ENCODE measurements at regions not wholly inside any gene's neighbourhood (a gene's known extent, or its start where the extent isn't known, plus 50 kb on each side); places are given as distances from the start of the nearest gene placed in this dataset.
A peak's percentile ranks its signal among the peaks of the same experiment; 100 is the strongest.
"Not testable (repeated sequence)": the region's sequence is repeated elsewhere in the genome, so short reads cannot be mapped to it uniquely, and the experiment has no call there.

DNA sequence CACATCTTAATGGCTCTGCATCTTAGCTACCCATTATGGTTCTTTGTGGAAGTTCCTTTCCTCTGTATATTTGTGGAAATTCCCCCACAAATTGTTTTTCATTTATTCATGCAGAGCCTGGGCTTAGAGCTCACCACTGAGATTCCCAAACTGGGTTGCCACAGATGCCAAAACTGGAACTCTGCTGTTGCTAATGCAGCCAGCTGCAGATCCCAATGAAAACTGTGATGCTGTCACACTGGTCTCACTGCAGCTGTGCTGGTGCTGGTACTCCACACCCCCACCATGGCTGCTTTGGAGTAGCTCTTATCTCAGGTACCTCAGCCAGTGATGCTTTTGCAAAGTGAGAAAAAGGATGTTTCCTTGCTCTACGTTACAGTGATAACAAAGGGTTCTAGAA, 87.7 kb downstream of the DCK start:
- no peak for DNase-seq (ENCODE audit: low spot score)

DNA sequence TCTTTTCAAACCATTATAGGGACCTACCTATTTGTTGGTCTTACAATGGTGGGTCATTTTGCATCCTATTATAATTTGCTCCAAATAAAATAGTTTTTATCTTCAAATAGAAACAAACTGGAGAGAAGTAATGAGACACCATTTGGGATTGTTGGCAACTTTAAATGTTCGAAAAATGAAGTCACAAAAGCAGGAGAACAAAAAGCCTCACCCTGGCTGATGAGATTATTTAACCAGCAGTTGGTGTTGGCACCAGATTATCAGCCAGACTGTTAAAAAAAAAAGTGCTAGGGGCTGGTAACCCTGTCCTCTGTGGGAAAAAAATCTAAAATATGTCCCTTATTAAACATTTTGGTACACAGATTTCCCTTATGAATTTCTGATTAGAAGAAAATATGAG, 100.3 kb downstream of the DCK start:
- no peak for DNase-seq (ENCODE audit: low spot score)

DNA sequence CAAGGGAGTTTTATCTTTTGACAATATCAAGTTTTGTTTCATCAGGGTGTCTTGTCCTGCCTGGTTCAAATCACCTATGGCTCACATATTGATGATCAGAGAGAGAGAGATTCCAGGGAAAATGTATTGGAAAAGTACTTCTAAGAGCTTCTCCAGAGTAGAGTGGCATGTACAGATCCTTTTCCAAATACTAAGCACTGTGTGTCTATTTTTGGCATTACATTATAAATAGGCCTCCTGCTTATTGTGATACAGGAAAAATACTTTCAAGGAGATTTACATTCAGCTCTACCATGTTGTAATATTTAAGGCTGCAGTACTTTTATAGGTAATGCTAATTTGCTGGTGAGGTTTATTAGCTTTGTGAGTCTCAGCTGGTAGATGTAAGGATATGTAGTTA, 100.8 kb downstream of the DCK start:
- DNase-seq (ENCODE audit: low spot score): no peak

DNA sequence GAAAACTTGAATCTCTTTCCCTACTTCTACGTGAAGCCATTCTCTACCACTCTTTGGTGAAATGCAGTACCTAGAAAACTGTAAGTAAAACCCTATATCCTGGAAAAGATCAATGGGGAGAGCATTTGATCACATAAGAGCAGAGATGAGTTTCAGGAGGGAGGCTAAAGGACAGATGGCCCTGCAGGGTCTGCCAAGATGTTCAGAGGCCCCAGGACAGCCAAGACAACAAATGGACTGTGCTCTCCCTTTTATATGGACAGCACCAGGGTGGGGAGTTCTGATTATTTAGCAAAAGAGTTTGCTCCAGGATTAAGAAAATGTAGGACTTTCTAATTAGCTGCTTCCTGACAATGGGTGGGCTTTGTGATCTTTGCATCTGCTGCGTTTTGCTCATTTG, 101.7 kb downstream of the DCK start:
- no peak for DNase-seq (ENCODE audit: low spot score)

DNA sequence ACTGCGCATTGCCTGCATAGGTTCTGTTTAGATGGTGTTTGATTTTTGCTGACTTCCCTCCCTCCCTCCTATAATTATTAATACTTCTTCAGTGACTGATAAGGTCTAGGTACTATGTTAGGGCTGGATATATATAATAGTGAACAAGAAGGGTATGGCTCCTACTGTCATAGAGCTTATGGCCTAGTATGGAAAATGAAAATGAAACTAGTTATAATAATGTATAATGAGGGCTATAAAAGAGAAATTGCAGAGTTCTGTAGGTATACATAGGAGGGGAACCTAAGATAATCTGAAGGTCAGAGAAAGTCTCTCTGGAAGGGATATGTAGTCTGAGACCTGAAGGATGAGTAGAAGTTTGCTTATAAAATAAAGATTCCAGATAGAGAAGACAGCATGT, 102.1 kb downstream of the DCK start:
- no peak for DNase-seq (ENCODE audit: low spot score)

DNA sequence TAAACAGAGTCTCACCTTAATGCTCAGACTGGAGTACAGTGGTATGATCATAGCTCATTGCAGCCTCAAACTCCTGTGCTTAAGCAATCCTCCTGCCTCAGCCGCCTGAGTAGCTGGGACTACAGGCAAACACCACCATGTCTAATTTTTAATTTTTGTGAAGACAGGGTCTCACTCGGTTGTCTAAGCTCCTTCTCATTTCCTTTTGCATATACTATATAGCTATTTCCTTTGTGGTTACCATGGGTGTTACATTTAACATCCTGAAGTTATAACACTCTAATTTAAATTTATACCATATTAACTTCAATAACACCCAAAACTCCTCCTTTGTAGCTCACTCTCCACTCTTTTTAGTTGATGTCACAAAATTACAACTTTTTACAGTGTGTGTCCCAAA, 114.3 kb downstream of the DCK start:
- no peak for DNase-seq (ENCODE audit: low spot score)

DNA sequence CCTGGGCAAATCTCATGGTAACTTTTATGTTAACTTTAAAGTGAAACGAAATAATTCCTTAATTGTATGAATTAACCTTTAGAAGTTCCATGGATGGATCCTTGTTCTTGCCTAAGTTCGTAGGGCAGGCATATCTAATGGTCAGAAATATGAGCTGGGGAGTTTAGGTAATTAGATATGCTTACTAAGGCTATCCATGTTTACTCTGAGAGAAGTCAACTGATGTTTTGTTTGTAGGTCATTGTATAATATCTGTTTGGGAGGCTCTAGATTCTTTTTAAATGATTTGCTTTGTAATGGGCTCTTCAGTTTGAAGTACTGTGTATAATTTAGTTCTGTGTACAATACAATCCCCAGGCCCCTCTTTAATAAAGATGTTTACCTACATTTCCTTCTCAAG, 117.0 kb downstream of the DCK start:
- DNase-seq (ENCODE audit: low spot score): no peak

DNA sequence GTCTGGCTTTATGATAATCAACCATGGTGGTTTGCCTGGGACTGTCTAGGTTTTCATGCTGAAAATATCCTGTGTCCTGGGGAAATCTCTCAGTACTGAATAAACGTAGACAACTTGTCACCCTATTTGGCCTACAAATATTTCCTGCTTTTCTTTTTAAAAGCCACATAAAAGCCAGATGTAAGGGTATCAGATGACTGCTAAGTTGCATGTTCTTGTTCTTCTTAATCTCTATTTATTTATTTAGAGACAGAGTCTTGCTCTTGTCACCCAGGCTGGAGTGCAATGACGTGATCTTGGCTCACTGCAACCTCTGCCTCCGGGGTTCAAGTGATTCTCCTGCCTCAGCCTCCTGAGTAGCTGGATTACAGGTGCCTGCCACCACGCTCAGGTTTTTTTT, 117.7 kb downstream of the DCK start:
- not testable (repeated sequence) for DNase-seq (ENCODE audit: low spot score)

DNA sequence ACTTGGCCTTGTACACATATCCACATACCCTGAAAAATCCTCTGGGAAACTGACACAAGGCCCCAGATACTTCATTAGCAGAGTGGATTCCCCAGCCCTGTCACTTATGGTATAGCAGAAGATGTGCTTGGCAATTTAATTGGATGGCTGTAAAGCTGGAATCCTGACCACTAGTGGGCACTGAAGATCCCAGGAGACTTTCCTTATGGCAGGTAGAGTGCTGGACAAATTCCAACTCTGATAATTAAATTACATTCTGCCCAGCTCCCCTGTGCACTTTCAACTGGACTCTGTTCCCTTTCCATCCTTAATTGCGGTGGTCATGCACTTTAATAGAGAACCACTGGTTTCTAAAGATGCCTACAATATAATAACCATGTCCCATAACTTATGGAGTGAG, 119.8 kb downstream of the DCK start:
- no peak for DNase-seq (ENCODE audit: low spot score)

DNA sequence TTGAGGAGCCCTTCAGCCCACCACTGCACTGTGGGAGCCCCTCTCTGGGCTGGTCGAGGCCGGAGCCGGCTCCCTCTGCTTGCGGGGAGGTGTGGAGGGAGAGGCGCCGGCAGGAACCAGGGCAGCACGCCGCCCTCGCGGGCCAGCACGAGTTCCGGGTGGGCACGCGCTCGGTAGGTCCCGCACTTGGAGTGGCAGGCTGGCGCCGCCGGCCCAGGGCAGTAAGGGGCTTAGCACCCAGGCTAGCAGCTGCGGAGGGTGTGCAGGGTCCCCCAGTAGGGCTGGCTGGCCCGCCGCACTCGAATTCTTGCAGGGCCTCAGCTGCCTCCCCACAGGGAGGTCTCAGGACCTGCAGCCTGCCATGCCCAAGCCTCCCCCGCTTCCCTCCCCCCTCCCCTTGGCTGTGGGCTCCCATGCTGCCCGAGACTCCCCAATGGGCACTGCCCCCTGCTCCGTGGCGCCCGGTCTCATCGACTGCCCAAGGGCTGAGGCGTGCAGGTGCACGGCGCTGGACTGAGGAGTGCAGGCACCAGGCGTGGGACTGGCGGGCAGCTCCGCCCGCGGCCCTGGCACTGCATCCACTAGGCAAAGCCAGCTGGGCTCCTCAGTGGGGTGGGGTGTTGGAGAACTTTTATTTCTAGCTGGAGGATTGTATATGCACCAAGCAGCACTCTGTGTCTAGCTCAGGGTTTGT, 127.5 kb downstream of the DCK start:
- DNase-seq (ENCODE audit: low spot score): no peak

DNA sequence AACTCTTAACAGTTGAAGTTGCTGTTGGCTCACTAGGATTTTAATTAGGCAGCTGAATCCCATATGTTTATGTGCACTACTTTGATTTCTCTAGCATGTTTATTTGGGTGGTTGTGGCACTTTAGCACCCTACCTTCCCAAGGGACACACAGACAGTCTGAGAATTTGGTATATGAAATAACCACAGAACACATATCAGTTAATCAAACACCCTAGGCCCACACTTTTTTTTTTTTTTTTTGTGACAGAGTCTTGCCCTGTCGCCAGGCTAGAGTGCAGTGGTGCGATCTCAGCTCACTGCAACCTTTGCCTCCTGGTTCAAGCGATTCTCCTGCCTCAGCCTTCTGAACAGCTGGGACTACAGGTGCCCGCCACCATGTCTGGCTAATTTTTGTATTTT, 130.5 kb downstream of the DCK start:
- no peak for DNase-seq (ENCODE audit: low spot score)

DNA sequence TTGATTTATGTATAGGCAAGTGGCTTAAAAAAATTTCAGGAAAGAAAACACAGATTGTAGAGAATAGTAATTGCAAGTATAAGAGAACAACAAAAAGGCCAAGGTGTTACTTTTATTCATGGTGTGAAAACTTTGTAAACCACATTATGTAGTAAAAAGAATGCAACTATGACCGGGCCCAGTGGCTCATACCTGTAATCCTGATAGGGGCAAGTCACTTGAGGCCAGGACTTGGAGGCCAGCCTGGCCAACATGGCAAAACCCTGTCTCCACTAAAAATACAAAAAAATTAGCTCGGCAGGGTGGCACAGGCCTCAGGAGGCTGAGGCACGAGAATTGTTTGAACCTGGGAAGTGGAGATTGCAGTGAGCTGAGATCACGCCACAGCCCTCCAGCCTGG, 131.7 kb downstream of the DCK start:
- DNase-seq (ENCODE audit: low spot score): no peak

DNA sequence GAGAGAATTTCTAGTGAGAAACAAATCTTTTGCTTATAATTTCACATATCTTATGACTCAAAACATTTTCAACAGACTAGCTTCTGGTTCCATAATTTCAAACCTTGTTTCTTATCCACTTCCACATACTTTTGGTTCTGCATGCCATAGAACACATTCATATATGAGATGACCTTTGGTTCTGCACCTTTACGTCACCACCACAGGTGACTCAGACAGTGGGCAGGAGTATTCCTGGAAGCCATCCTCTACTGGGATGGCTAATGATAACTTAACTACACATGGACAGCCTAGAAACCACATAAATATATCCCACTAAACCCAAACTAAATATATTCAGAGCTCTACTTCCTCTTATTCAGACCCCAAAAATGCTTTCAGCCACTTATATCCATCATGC, 133.3 kb downstream of the DCK start:
- no peak for DNase-seq (ENCODE audit: low spot score)

DNA sequence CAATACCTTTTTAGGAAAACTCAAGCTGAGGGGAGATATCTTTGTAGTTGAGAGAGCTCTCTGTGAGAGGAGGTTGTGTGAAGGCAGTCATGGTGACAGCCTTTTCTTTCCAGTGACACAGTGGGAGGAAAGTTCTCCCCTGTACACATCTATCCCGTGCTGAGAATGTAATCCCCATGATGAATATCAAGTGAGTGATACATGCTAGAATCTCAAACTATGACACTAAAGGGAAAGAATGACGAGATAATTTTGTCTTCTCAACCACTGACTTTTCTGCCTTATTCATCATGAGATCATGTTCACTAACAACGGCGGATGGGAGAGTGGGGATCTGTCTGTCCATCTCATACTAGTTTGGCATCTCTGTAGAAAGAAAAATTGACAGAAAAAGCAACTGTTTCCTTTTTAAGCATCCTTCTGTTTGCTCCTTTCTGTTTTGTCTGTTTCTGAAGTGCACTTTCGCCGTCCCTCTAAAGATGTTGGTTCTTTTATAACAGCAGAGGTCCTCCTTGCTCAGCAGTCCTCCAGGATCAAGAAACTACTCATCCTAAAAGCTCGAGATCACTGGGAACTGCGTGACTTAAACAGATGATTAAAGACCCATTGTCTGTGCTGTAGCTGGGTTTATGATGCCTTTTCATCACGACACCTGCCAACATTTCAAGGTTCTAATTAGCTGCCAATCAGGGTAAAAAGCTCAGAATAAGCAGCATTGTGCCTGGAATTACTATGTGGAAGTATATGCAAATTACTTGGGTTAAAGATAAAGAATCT, 137.6 kb downstream of the DCK start:
- peak; percentile 15 for DNase-seq (ENCODE audit: low spot score)

DNA sequence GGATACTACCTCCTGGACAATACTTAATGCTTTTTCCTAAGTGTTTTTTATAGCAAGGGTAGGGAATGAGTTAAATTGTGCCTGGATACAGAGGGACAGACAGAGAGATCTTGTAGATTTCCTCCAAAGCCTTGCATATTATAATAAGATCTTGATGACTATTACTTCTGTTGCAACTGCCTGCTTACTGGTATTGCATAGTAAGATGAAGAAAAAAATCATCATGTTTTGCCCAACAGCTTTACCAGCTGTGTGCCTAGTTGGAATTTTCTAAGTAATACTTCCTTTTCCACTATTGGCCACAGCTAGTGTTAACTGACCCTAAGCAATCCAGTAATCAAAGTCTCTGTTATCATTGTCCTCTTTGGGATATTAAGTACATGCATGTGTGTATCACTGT, 139.0 kb downstream of the DCK start:
- no peak for DNase-seq (ENCODE audit: low spot score)

DNA sequence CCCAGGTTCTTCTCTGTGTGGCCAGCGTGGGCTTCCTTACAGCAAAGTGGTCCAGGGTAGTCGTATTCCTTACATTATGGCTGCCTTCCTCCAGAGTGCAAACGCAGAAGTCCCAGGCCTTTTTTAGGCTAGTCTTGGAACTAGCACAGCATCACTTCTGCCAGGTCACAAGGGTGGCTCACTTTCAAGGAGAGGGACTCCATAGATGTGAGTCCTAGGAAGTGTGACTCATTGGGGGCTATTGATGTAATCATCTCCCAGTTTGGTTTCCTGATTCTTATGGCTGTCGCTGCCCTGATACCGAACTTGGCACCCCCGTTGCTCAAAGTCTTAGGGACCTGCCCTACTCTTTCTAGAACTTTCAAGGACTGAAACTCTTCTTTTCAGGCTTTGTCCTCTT, 140.0 kb downstream of the DCK start:
- DNase-seq (ENCODE audit: low spot score): no peak

DNA sequence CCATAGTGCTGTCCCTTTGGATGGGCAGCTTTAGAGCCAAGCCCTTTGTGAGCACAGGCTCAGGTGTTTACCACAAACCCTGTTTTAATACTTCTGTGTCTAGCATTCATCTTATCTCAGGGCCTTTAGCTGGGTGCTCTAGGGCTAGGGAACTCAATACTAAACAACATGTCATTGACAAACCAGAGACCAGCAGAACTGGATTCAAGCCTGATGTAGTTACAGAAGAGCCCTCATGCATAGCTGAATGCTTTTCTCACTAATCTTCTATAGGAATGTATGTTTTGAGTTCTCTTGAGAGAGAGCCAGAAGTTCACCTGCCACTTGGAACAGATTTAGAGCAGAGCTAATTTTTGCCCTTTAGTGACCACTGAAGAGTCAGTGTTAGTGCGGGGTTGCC, 142.6 kb downstream of the DCK start:
- DNase-seq (ENCODE audit: low spot score): no peak

DNA sequence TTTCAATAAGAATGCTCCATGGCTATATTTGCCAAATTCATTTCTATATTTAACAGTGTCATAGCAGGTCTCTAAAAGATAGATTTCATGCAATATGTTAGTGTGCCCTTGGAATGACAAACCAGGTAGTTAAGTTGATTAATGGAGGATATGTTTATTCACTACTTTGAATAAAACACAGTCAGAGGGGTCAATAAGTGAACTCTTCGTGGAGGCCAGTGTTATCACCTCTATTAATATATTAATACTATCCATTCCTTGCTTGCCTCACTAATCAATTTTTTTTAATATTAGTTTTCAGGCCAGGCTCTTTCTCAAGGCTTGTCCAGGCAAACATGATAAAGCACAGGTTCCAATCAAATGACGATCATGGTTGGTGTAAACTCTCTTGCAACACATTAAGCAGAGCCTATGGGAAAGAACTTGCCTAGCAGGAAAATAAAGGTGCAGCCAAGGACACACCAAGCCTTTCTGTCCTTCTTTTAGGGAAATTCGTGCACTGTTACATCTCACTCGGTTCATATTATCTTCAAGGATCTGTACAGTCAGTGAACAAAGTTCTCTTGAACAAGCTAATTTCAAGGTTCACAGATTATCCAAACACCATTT, 144.7 kb downstream of the DCK start:
- no peak for DNase-seq (ENCODE audit: low spot score)

DNA sequence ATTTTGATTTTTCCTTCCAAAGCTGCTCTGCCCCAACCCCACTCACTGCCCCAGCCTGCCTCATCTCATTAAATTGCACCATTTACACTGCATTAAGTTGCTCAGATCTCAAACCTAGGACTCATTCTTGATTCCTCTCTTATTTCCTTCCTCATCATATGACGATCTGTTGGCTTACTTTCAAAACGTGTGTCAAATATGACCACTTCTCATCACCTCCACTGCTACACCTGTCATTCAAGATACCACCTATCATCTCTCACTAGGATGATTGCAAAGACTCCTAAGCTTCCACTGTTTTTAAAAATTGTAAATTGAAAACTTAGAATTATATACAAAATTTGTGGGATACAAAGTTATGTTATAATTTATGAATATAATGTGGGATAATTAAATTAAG, 147.1 kb downstream of the DCK start:
- no peak for DNase-seq (ENCODE audit: low spot score)

DNA sequence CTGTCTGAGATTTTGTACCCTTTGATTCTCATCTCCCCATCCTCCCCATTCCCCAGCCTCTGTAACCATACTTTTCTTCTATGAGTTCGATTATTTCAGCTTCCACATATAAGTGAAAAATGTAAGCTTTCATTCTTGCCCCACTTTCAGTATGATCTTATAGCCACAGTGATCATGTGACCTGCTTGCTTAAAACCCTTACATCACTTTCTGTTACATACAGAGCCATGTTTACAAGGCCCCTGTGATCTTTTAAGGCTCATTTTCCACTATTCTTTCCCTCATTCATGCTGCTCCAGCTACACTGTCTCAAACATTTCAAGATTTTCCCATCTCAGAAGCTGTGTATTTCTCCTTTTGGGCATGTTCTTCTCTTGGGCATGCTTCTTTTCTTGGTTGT, 147.7 kb downstream of the DCK start:
- no peak for DNase-seq (ENCODE audit: low spot score)

DNA sequence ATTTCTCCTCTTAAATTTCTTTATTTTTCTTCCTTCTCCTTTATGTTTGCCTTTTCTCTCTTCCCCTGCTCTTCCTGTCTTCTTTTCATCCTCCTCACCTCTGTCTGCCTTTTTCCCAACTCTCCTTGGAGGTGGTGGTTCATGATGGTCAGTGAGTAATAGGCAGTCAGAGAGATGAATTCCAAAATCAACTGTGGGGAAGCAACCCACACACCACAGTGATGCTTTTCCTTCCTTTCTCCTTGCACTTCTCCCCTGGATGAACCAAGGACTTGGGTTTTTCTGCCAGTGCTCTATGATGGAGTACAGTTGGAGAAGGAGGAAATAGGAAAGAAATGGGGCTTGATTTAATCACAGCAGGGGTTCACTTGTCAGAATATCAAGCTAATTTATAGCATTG, 153.8 kb downstream of the DCK start:
- DNase-seq (ENCODE audit: low spot score): no peak

DNA sequence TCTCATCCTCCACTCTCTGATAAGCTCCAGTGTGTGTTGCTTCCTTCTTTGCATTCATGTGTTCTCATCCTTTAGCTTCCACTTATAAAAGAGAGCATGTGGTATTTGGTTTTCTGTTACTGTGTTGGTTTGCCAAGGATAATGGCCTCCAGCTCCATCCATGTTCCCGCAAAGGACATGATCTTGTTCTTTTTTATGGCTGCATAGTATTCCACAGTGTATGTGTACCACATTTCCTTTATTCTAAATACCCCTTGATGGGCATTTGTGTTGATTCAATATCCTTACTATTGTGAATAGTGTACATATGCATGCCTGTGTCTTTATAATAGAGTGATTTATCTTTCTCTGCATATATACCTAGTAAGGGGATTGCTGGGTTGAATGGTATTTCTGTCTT, 155.1 kb downstream of the DCK start:
- DNase-seq (ENCODE audit: low spot score): no peak

DNA sequence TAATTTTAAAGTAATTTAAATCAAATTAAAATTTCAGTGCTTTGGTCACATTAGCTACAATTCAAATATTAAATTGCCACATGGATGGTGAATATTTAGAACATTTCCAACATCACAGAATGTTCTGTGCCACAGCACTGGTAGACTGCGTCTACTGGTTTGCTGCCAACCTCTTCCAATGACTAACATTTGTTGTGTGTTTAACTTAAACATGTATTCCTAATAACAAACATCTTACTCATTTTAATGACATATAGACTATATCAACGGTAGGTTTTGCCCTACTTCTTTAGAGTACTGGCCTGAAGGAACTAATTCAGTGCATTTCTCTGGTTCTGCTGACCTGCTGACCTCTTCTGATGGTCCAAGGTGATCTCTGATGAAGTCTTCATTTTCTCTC, 157.6 kb downstream of the DCK start:
- no peak for DNase-seq (ENCODE audit: low spot score)

DNA sequence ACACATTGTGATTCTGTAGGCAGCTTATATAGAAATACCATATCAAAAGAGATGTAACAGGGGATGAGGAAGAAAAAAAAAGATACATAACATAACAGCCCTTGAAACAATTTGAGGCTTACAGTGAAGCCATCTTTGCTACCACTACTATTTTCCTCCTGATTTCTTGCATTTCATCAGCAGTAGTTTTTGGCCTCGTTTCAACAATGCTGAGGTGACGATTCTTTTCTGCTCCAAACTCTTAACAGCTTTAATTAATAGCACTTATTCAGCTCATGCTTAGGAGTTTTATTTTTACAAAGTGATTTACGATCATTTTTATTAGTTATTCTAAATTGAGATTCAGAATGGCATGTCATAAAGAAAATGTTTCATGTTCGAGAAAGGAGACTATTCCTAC, 163.2 kb downstream of the DCK start:
- no peak for DNase-seq (ENCODE audit: low spot score)

Data from pons (tissue), 1 donor.